HCT116 (cell line): ENCODE measurements at regions not wholly inside any gene's neighbourhood (a gene's known extent, or its start where the extent isn't known, plus 50 kb on each side); places are given as distances from the start of the nearest gene placed in this dataset.

Experiments used
- ATAC-seq: fragments of 200-7000 bp; cut with Tn5 transposase; 2 replicates; pipeline ENCODE4 v1.9.1; 2020; ENCODE audit warnings: mild to moderate bottlenecking, moderate library complexity
- BruUV-seq: library from RNA; stranded (reverse); fragments of 400-500 nt; replicated peaks from 2 replicates; lab custom pipeline; 2021; lab: Mats Ljungman, UMichigan
- CTCF ChIA-PET: fragments of 300-600 bp; sonication (Branson Sonifier 250); formaldehyde crosslinking; loops from one replicate; lab custom pipeline; 2021; ENCODE audit warnings: antibody characterized with exemption; lab: Charles Lee
- POLR2A ChIA-PET: fragments of 300-600, 350-600 bp; sonication (Branson Sonifier 250); formaldehyde crosslinking; loops from one replicate; lab custom pipeline; 2021; ENCODE audit warnings: antibody characterized with exemption; lab: Charles Lee
- RAD21 ChIA-PET, 2 experiments: fragments of 300-600 bp; sonication (Branson Sonifier 250); formaldehyde crosslinking; loops; one replicate each; lab custom pipeline; 2023; ENCODE audit warnings: low total read pairs in 2 of 2; ENCODE audit not compliant: uncharacterized antibody in 2 of 2, unreplicated experiment in 2 of 2, low non-redundant PET in 1 of 2; lab: Charles Lee
- DNase-seq: peaks from one replicate; pipeline ENCODE4 v3.0.0-alpha.2; 2010; ENCODE audit warnings: low read depth, low spot score
- H2AFZ ChIP-seq: fragments of 200-600 bp; shearing (Covaris generic), sonication (generic); 2 replicates; pipeline ENCODE4 v1.6.1; 2017; ENCODE audit warnings: low read depth, mixed run types, mixed read lengths, antibody characterized with exemption, low read length; ENCODE audit not compliant: poor library complexity, severe bottlenecking
- H3K27ac ChIP-seq: 2 replicates; pipeline ENCODE4 v1.5.1; 2012; ENCODE audit warnings: low read depth, low read length
- H3K27me3 ChIP-seq: fragments of 200-600 bp; sonication (generic); 2 replicates; pipeline ENCODE4 v1.6.1; 2016; ENCODE audit warnings: mixed run types, low read length, mixed read lengths; ENCODE audit not compliant: insufficient read depth
- H3K36me3 ChIP-seq, 2 experiments: fragments of 200-500 bp in 1 of 2; fragments of 200-600 bp in 1 of 2; sonication (Bioruptor generic) in 1 of 2; sonication (generic) in 1 of 2; 2 replicates each; pipeline versions ENCODE4 v1.5.1 to v1.6.1; 2014 to 2016; ENCODE audit warnings: low read length in 2 of 2, inconsistent platforms in 1 of 2, mixed read lengths in 1 of 2, mixed run types in 1 of 2; ENCODE audit not compliant: insufficient read depth in 2 of 2, control insufficient read depth in 1 of 2
- H3K4me1 ChIP-seq, 2 experiments: fragments of 200-600 bp in 1 of 2; sonication (generic) in 1 of 2; 2 replicates each; pipeline versions ENCODE4 v1.5.1 to v1.6.1; 2012 to 2017; ENCODE audit warnings: low read length in 2 of 2, inconsistent platforms in 1 of 2, mild to moderate bottlenecking in 1 of 2, mixed read lengths in 1 of 2, mixed run types in 1 of 2, moderate library complexity in 1 of 2; ENCODE audit not compliant: insufficient read depth in 2 of 2, control insufficient read depth in 1 of 2
- H3K4me2 ChIP-seq: fragments of 200-600 bp; sonication (generic); 2 replicates; pipeline ENCODE4 v1.6.1; 2017; ENCODE audit warnings: mixed run types, low read length, mixed read lengths
- H3K4me3 ChIP-seq, 2 experiments: fragments of 200-600 bp in 1 of 2; sonication (generic) in 1 of 2; replicated peaks in 1 of 2; 2 replicates each; pipeline ENCODE4 v1.5.1; 2011 to 2016; ENCODE audit warnings: low read length in 2 of 2, control low read depth in 1 of 2, low read depth in 1 of 2, mild to moderate bottlenecking in 1 of 2, mixed read lengths in 1 of 2, mixed run types in 1 of 2
- H3K79me2 ChIP-seq: fragments of 200-600 bp; sonication (generic); 2 replicates; pipeline ENCODE4 v1.6.1; 2017; ENCODE audit warnings: mild to moderate bottlenecking, mixed run types, low read length, moderate library complexity, mixed read lengths; ENCODE audit not compliant: insufficient read depth
- H3K9ac ChIP-seq: fragments of 200-600 bp; sonication (generic); 2 replicates; pipeline ENCODE4 v1.6.1; 2016; ENCODE audit warnings: low read length, mixed read lengths
- H3K9me2 ChIP-seq: fragments of 200-600 bp; sonication (generic), shearing (Covaris generic); 2 replicates; pipeline ENCODE4 v1.6.1; 2017; ENCODE audit warnings: mixed run types, mild to moderate bottlenecking, moderate library complexity; ENCODE audit not compliant: insufficient read depth
- H3K9me3 ChIP-seq, 2 experiments: fragments of 200-500 bp in 1 of 2; fragments of 200-600 bp in 1 of 2; sonication (Bioruptor generic) in 1 of 2; sonication (generic) in 1 of 2; 2 replicates each; pipeline ENCODE4 v1.6.1; 2014 to 2017; ENCODE audit warnings: low read length in 2 of 2, mixed read lengths in 2 of 2, inconsistent platforms in 1 of 2, low read depth in 1 of 2, mild to moderate bottlenecking in 1 of 2, mixed run types in 1 of 2, moderate library complexity in 1 of 2; ENCODE audit not compliant: control insufficient read depth in 1 of 2, insufficient read depth in 1 of 2
- H4K20me1 ChIP-seq: fragments of 200-600 bp; sonication (generic), shearing (Covaris generic); 2 replicates; pipeline ENCODE4 v1.6.1; 2017; ENCODE audit warnings: mixed run types, mild to moderate bottlenecking, moderate library complexity; ENCODE audit not compliant: insufficient read depth
- CBX3 ChIP-seq: IDR thresholded peaks from 2 replicates; pipeline ENCODE4 v1.6.1; 2012; ENCODE audit warnings: low read depth
- CTCF ChIP-seq, 3 experiments: fragments of 200-600 bp in 1 of 3; sonication (generic) in 1 of 3; IDR thresholded peaks in 2 of 3; conservative IDR thresholded peaks in 1 of 3; 2 replicates each; pipeline ENCODE4 v1.5.1; 2012 to 2017; ENCODE audit warnings: low read depth in 2 of 3, low read length in 2 of 3, antibody characterized with exemption in 1 of 3, borderline replicate concordance in 1 of 3, control low read depth in 1 of 3, mild to moderate bottlenecking in 1 of 3, mixed read lengths in 1 of 3, mixed run types in 1 of 3, moderate library complexity in 1 of 3; ENCODE audit not compliant: insufficient read depth in 1 of 3
- EGR1 ChIP-seq: IDR thresholded peaks from 2 replicates; pipeline ENCODE4 v1.6.1; 2012; ENCODE audit warnings: low read depth
- ELF1 ChIP-seq: IDR thresholded peaks from 2 replicates; pipeline ENCODE4 v1.6.1; 2012; ENCODE audit warnings: low read depth, borderline replicate concordance
- EZH2 ChIP-seq: fragments of 200-600 bp; sonication (generic); IDR thresholded peaks from 2 replicates; pipeline ENCODE4 v1.6.1; 2017; ENCODE audit warnings: antibody characterized with exemption, mixed run types
- JUND ChIP-seq: IDR thresholded peaks from 2 replicates; pipeline ENCODE4 v1.6.1; 2012
- MAX ChIP-seq: IDR thresholded peaks from 2 replicates; pipeline ENCODE4 v1.6.1; 2012
- RAD21 ChIP-seq: IDR thresholded peaks from 2 replicates; pipeline ENCODE4 v1.6.1; 2012; ENCODE audit warnings: low read depth, mild to moderate bottlenecking
- YY1 ChIP-seq: IDR thresholded peaks from 2 replicates; pipeline ENCODE4 v1.6.1; 2011; ENCODE audit warnings: low read length, low read depth, moderate library complexity, mild to moderate bottlenecking; ENCODE audit not compliant: insufficient replicate concordance; ENCODE audit errors: extremely low read depth
- ZBTB33 ChIP-seq: IDR thresholded peaks from 2 replicates; pipeline ENCODE4 v1.6.1; 2011; ENCODE audit warnings: mild to moderate bottlenecking, low read length, moderate library complexity; ENCODE audit not compliant: insufficient replicate concordance; ENCODE audit errors: extremely low read depth
- ZFX ChIP-seq: fragments of 450-650 bp; IDR thresholded peaks from 2 replicates; pipeline ENCODE4 v1.6.1; 2017
- ZNF274 ChIP-seq: fragments of 200-500 bp; sonication (Bioruptor generic); IDR thresholded peaks from 2 replicates; pipeline ENCODE4 v1.6.1; 2014; ENCODE audit warnings: mild to moderate bottlenecking, low read depth, low read length, inconsistent platforms
- intact Hi-C: fragments of 100-400 bp; cut with micrococcal nuclease; formaldehyde crosslinking; loops from 2 replicates; pipeline ENCODE4 v1.10.0; 2022

- Histone ChIP-seq H3K27me3 (no peaks in the 10 kb centered on the region), H3K79me2 (no peaks in the 10 kb centered on the region), H3K9me3 (no peaks in the 10 kb centered on the region), H3K27ac (no peak overlapping the region), H3K9me2 (no peaks in the 10 kb centered on the region), H2AFZ (no peak overlapping the region), H4K20me1 (no peaks in the 10 kb centered on the region), H3K4me1 (peaks cover 0 to 8% of the 10 kb centered on the region in 2 experiments; a peak in 1 of 4 replicates), H3K4me3 (no peak overlapping the region), H3K9ac (no peak overlapping the region), H3K36me3 (no peaks in the 10 kb centered on the region), H3K4me2 (no peak overlapping the region)
- ATAC-seq (no peak), DNase-seq (no peak)
- RAD21 ChIA-PET: no interaction called here
- POLR2A ChIA-PET: no interaction called here
- no TSS peak for BruUV-seq
- intact Hi-C loops: no loop called here
- TF ChIP-seq ZNF274 (no peak), JUND (no peak), ZFX (no peak), MAX (no peak), CTCF (IDR thresholded peaks at IDR 0.05 in 2 of 3, conservative IDR thresholded peaks at IDR 0.05 in 1 of 3; ENCODE audit: borderline replicate concordance in 1 of 3, insufficient read depth in 1 of 3, low read depth in 2 of 3, low read length in 2 of 3) (no peak), EGR1 (no peak), ELF1 (no peak), RAD21 (no peak), CBX3 (no peak), EZH2 (no peak), ZBTB33 (no peak), YY1 (no peak)
- TF ChIP-seq, all 23 proteins: peak for 0
- CTCF ChIA-PET: interaction anchor here (0.6 to 1.3 kb wide), 2 partner anchors 73 to 529 kb away, joined by 3 read pairs; no protein-coding TSS in a partner anchor
These were observed 139.0 kb upstream of the TNRC6C start for GRCh38 chr17:77819497-77819896.
